ENCODE measurements at regions not wholly inside any gene's neighbourhood (a gene's known extent, or its start where the extent isn't known, plus 50 kb on each side); places are given as distances from the start of the nearest gene placed in this dataset.

DNA sequence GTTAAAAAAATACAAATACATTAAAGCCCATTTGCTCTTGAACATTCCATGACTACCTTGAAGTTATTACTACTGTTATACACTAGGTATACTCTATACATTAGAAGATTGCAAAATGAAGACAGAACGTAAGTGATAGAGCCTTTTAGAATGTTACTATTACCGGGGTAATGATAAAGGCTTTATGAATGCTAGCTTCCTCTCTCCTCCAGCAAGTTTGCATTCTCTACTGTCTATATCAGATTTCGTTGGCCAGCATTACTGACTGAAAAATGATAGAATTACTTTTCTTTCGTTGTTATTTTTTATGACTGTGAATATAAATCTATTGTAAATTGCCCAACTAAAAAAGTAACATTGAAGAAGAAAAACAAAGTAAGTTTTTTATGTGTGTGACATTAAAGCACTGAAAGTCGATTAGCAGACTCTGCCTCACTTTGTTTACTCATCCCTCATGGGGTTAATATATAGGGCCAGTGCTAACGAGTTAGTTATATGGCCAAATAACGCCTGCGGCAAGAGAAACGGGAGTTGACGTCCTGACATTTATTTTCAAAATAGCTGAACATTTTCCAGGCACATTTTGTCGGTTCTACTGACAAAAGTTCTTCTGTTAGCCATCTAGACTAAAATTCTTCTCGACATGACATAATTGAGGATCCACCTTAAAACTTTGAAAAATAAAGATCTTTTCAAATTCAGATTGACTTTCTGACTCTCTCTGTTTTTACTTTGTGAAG, 163.8 kb upstream of the KITLG start:
- TF ChIP-seq, protein P1, sequence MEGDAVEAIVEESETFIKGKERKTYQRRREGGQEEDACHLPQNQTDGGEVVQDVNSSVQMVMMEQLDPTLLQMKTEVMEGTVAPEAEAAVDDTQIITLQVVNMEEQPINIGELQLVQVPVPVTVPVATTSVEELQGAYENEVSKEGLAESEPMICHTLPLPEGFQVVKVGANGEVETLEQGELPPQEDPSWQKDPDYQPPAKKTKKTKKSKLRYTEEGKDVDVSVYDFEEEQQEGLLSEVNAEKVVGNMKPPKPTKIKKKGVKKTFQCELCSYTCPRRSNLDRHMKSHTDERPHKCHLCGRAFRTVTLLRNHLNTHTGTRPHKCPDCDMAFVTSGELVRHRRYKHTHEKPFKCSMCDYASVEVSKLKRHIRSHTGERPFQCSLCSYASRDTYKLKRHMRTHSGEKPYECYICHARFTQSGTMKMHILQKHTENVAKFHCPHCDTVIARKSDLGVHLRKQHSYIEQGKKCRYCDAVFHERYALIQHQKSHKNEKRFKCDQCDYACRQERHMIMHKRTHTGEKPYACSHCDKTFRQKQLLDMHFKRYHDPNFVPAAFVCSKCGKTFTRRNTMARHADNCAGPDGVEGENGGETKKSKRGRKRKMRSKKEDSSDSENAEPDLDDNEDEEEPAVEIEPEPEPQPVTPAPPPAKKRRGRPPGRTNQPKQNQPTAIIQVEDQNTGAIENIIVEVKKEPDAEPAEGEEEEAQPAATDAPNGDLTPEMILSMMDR (IDR thresholded peaks at IDR 0.05) = no peak
- TF ChIP-seq POLR2A (IDR thresholded peaks at IDR 0.05) = no peak
